ENCODE measurements at regions not wholly inside any gene's neighbourhood (a gene's known extent, or its start where the extent isn't known, plus 50 kb on each side); places are given as distances from the start of the nearest gene placed in this dataset.

DNA sequence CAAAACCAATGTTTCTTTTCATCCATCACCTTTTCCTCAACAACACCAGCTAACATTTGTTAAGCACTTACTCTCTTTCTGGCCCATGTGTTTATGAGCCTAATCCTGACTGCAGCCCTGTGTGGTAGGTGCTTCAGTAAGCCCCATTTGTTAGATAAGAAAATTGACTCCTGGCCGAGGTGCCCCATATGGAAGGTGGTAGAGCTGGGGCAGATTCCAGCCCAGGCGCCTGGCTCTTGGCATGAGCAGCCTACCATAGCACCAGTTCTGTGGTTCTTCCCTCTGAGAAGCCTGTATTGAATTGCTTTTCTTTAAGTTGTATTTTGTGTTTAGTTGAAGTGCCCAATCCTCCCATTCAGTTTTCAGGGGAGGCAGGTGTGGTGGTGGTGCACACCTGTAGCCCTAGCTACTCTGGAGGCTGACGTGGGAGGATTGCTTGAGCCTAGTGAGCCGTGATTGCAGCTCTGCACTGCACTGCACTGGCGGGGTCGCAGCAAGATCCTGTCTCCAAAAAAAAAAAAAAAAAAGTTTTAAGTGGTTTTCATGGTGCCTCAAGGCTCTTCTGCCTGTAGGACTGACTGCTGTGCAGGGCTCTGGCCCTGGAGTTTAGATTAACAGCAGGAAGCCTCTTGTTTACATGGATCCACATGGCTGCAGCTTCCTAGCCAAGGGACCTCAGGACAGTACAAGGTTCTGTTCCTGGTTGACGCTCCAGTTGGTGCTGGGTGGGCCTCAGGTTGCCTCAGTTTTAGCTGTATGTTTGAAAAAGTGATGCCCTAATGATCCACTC lies 125.9 kb downstream of the MRPS6 start:
- TF ChIP-seq, protein P1, sequence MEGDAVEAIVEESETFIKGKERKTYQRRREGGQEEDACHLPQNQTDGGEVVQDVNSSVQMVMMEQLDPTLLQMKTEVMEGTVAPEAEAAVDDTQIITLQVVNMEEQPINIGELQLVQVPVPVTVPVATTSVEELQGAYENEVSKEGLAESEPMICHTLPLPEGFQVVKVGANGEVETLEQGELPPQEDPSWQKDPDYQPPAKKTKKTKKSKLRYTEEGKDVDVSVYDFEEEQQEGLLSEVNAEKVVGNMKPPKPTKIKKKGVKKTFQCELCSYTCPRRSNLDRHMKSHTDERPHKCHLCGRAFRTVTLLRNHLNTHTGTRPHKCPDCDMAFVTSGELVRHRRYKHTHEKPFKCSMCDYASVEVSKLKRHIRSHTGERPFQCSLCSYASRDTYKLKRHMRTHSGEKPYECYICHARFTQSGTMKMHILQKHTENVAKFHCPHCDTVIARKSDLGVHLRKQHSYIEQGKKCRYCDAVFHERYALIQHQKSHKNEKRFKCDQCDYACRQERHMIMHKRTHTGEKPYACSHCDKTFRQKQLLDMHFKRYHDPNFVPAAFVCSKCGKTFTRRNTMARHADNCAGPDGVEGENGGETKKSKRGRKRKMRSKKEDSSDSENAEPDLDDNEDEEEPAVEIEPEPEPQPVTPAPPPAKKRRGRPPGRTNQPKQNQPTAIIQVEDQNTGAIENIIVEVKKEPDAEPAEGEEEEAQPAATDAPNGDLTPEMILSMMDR (IDR thresholded peaks at IDR 0.05) = no peak
- H3K27me3 ChIP-seq (ENCODE audit: low read depth) = no peaks in the 10 kb centered on the region
- no peak overlapping the region for H3K4me3 ChIP-seq
- no peaks in the 10 kb centered on the region for H3K9me3 ChIP-seq
- no peaks in the 10 kb centered on the region for H3K36me3 ChIP-seq
- H3K4me1 ChIP-seq = peaks cover 31% of the 10 kb centered on the region
- no peak overlapping the region for H3K27ac ChIP-seq
- intact Hi-C loops (cut with DNase I) = no loop called here
- ATAC-seq = no peak
- DNase-seq = no peak

DNA sequence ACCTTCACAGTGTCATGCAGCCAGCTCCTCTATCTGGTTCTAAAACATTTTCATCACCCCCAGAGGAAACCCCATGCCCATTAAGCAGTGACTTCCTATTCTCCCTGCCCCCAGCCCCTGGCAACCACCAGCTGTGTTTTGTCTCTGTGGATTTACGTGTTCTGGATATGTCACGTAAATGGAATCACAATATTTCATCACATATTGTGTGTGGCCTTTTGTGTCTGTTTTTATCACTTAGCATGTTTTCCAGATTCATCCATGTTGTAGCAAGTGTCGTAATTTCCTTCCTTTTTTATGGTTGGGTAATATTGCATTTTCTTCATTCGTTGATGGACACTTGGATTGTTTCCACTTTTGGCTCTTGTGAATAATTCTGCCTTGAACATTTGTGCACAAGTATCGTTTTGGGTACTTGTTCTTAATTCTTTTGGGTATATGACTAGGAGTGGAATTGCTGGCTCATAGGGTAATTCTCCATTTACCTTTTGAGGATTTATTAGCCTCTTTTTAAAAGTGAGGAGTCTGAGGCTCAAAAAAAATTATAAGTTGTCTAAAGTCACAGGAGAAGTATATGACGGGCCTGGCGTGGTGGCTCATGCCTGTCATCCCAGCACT lies 127.0 kb downstream of the MRPS6 start:
- Histone ChIP-seq H3K27ac (no peak overlapping the region), H3K4me1 (peaks cover 31% of the 10 kb centered on the region), H3K36me3 (no peaks in the 10 kb centered on the region), H3K4me3 (no peak overlapping the region), H3K9me3 (no peaks in the 10 kb centered on the region), H3K27me3 (ENCODE audit: low read depth) (no peaks in the 10 kb centered on the region)
- intact Hi-C loops (cut with DNase I) = no loop called here
- ATAC-seq (no peak), DNase-seq (no peak)
- TF ChIP-seq, protein P1 (IDR thresholded peaks at IDR 0.05) = no peak

DNA sequence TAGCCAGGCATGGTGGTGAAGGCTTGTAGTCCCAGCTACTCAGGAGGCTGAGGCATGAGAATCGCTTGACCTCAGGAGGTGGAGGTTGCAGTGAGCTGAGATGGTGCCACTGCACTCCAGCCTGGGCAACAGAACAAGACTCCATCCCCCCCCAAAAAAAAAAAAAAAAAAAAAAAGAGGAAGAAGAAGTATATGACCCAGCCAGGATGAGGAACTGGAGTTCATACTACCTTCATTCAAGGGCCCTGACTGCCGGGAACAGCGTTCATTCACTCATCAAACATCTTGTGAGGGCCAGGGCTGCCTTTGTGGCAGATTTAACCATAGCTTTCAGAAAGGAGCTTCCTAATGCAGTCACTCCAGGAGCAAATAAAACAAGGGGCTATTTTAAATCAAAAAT lies 127.6 kb downstream of the MRPS6 start:
- peak; percentile 18 for ATAC-seq

DNA sequence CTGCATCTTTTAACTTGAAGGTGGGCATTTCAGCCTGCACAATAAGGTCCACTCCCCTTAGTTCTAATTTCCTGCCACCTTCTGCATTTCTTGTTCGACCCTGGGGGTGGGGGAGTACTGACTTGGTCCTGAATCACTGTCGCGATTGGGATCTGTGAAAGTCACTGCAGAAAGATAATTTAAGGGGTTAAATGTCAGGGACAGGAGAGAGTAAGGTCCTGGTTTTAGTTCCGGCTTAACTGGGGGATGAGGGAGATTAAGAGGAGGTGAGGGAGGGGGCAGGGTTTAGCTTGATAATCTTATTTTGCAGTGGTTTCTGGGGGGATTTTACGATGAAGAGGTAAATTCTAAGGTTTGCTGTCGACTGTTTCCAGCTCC lies 128.1 kb downstream of the MRPS6 start:
- intact Hi-C loops (cut with DNase I) = no loop called here
- no peaks in the 10 kb centered on the region for H3K27me3 ChIP-seq (ENCODE audit: low read depth)
- peaks cover 31% of the 10 kb centered on the region for H3K4me1 ChIP-seq
- ATAC-seq = peak in 1 of 2 donors; percentile 3
- TF ChIP-seq, protein P1 (IDR thresholded peaks at IDR 0.05) = no peak
- DNase-seq = no peak
- peak overlapping the region; percentile 54 for H3K4me3 ChIP-seq
- H3K36me3 ChIP-seq = no peaks in the 10 kb centered on the region
- peak overlapping the region; percentile 65 for H3K27ac ChIP-seq
- H3K9me3 ChIP-seq = no peaks in the 10 kb centered on the region

More for the DNA sequence above, 127.6 kb downstream of the MRPS6 start:
- TF ChIP-seq, protein P1 (IDR thresholded peaks at IDR 0.05) = no peak
- intact Hi-C loops (cut with DNase I) = no loop called here
- no peak for DNase-seq
- Histone ChIP-seq H3K4me1 (peaks cover 31% of the 10 kb centered on the region), H3K27me3 (ENCODE audit: low read depth) (no peaks in the 10 kb centered on the region), H3K27ac (peak overlapping the region; percentile 65), H3K36me3 (no peaks in the 10 kb centered on the region), H3K9me3 (no peaks in the 10 kb centered on the region), H3K4me3 (peak overlapping the region; percentile 54)

DNA sequence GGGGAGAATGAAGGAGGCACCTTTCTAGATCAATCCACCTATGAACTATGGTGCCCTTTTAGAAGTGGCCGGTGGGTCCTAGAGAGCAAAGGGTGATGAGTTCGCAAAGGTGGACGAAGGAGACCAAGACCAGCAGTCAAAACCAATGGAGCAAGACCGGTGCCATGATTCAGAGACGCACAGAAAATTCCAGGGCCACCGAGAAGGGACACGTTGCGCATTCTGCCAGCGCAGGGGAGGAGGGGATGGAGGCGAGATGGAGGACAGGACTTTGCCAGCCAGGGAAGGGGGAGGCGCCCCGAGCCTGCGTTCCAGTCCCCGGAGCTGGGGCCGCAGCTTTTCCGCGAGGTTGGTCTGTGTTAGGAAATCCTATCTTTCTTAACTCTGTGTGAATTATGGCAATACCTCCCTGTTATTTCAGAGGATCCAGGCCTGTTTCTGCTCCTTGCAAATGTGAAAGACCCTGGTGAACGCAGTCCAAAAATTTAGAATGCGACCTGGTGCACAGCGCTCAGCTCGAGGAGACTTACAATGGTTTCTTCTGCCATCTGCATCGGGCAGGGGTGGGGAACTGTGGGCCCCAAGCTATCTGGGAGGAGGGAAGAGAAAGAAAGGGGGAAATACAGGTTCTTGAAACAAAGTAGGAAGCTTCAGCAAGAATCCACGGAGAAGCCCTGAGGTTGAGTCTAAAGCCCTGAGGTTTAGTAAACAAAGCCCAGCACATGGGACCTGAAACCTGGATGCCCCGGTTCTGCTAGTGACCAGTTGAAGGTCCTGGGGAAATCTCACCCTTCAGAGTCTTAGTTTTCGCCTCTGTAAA lies 129.4 kb downstream of the MRPS6 start:
- Histone ChIP-seq H3K27me3 (ENCODE audit: low read depth) (no peaks in the 10 kb centered on the region), H3K9me3 (no peaks in the 10 kb centered on the region), H3K27ac (peak overlapping the region; percentile 28), H3K4me1 (peaks cover 31% of the 10 kb centered on the region), H3K36me3 (no peaks in the 10 kb centered on the region), H3K4me3 (peak overlapping the region; percentile 54)
- DNase-seq = peak; percentile 68
- TF ChIP-seq, protein P1 (IDR thresholded peaks at IDR 0.05) = no peak
- ATAC-seq = peak; percentile 35 to 56
- intact Hi-C loops (cut with DNase I) = no loop called here

Measured in lower lobe of right lung (tissue), 2 donors.